Brain microvascular endothelial cell (primary cell): ENCODE measurements at regions not wholly inside any gene's neighbourhood (a gene's known extent, or its start where the extent isn't known, plus 50 kb on each side); places are given as distances from the start of the nearest gene placed in this dataset.

ENCODE experiments used
- DNase-seq: peaks from one replicate; pipeline ENCODE4 v3.0.0-alpha.2; 2020
- H3K27ac ChIP-seq: fragments of 250-450 bp; sonication (Bioruptor Pico); 2 replicates; pipeline ENCODE4 v1.5.1; 2020; ENCODE audit warnings: mild to moderate bottlenecking, moderate library complexity
- H3K27me3 ChIP-seq: fragments of 250-450 bp; sonication (Bioruptor Pico); replicated peaks from 2 replicates; pipeline ENCODE4 v1.5.1; 2020; ENCODE audit warnings: mild to moderate bottlenecking
- H3K36me3 ChIP-seq: fragments of 250-450 bp; sonication (Bioruptor Pico); replicated peaks from 2 replicates; pipeline ENCODE4 v1.5.1; 2020; ENCODE audit warnings: mild to moderate bottlenecking
- H3K4me3 ChIP-seq: 2 replicates; pipeline ENCODE4 v1.5.1; 2011; ENCODE audit warnings: low read depth, mild to moderate bottlenecking, control low read depth, low read length, moderate library complexity
- in situ Hi-C: cut with HindIII; loops from 2 replicates; pipeline ENCODE4 v1.10.0; 2017; ENCODE audit warnings: low sequenced_read_pairs, low pct_ligation_motif_present
- TF ChIP-seq, protein P1 (sequence below): IDR thresholded peaks from 2 replicates; pipeline ENCODE4 v1.5.1; 2011; ENCODE audit warnings: low read depth, mild to moderate bottlenecking, moderate library complexity, low read length, control low read depth, inconsistent platforms; ENCODE audit errors: missing control alignments

DNA sequence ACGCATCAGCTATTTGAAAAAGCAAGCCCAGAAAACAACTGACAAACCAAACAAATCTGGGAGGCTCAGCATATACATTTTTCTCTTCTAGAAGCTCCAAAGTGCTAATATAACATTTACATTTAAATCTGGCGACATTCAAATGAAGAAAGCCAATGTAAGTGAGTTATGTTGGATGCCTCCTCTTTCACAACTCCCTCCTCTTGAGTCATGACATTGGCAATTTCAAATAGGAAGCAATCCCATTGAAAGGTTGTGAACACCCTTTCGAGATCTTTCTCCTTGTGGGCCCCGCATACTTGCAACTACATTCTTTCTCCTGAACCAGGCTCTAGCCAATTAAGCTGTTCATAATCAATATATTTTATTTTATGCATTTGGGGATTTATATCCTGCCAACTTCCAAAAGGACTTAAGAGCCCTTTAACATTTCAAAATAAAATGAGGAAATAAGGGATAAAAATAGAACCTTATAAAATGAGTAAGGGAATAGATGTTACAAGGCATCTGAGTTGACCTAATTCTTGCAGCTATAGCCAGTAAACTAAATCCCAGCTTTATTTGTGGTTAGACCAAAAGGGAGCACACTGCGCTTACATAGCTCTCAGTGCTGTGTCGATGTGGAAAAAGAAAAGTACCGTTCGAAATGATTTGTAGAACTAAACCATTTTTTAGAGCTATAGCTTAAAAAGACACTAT is 129.5 kb upstream of the SESN3 start:
- no peaks in the 10 kb centered on the region for H3K36me3 ChIP-seq
- TF ChIP-seq, protein P1, sequence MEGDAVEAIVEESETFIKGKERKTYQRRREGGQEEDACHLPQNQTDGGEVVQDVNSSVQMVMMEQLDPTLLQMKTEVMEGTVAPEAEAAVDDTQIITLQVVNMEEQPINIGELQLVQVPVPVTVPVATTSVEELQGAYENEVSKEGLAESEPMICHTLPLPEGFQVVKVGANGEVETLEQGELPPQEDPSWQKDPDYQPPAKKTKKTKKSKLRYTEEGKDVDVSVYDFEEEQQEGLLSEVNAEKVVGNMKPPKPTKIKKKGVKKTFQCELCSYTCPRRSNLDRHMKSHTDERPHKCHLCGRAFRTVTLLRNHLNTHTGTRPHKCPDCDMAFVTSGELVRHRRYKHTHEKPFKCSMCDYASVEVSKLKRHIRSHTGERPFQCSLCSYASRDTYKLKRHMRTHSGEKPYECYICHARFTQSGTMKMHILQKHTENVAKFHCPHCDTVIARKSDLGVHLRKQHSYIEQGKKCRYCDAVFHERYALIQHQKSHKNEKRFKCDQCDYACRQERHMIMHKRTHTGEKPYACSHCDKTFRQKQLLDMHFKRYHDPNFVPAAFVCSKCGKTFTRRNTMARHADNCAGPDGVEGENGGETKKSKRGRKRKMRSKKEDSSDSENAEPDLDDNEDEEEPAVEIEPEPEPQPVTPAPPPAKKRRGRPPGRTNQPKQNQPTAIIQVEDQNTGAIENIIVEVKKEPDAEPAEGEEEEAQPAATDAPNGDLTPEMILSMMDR: no peak
- no peak overlapping the region for H3K27ac ChIP-seq
- no peak overlapping the region for H3K4me3 ChIP-seq
- H3K27me3 ChIP-seq: no peaks in the 10 kb centered on the region
- no peak for DNase-seq
- in situ Hi-C loops: no loop called here

DNA sequence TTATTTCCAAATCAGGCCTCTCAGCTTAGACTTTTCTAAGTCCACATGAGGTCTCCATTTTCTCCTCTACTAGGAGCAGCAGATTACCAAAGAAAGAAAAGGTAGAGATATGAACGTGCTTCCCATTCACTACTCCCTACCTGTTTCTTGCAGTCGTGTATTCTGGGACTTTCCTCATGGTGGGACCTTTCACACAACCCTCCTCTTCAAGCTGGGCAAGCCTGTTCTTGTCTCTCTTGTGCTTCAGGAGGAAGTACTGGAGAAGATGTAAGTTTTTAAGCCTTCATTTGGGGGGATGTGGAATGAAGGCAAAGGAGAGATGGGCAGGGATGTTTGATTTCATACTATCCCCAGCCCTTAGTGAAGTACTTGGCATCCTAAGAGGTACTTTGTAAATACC is 128.8 kb upstream of the SESN3 start:
- no peak overlapping the region for H3K27ac ChIP-seq
- no peaks in the 10 kb centered on the region for H3K36me3 ChIP-seq
- H3K4me3 ChIP-seq: no peak overlapping the region
- H3K27me3 ChIP-seq: no peaks in the 10 kb centered on the region
- TF ChIP-seq, protein P1: no peak
- no peak for DNase-seq
- in situ Hi-C loops: no loop called here

DNA sequence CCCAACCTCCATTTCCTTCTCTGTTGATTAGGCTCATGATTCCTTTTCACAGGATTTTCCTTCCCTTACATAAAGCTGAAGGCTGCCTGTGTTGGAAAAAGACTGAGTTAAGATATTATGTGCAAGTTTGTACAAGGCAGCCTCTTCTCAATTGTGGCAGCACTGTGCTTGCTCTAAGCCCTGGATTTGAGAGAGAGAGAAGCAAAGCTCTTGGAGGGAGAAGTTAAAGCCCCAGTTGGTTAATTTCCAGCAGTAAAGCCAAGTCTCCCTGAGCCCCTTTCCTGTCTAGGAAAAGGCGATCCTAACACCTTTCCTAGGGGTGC is 128.3 kb upstream of the SESN3 start:
- Histone ChIP-seq H3K4me3 (no peak overlapping the region), H3K36me3 (no peaks in the 10 kb centered on the region), H3K27me3 (no peaks in the 10 kb centered on the region), H3K27ac (no peak overlapping the region)
- DNase-seq: no peak
- in situ Hi-C loops: no loop called here
- TF ChIP-seq, protein P1: no peak

DNA sequence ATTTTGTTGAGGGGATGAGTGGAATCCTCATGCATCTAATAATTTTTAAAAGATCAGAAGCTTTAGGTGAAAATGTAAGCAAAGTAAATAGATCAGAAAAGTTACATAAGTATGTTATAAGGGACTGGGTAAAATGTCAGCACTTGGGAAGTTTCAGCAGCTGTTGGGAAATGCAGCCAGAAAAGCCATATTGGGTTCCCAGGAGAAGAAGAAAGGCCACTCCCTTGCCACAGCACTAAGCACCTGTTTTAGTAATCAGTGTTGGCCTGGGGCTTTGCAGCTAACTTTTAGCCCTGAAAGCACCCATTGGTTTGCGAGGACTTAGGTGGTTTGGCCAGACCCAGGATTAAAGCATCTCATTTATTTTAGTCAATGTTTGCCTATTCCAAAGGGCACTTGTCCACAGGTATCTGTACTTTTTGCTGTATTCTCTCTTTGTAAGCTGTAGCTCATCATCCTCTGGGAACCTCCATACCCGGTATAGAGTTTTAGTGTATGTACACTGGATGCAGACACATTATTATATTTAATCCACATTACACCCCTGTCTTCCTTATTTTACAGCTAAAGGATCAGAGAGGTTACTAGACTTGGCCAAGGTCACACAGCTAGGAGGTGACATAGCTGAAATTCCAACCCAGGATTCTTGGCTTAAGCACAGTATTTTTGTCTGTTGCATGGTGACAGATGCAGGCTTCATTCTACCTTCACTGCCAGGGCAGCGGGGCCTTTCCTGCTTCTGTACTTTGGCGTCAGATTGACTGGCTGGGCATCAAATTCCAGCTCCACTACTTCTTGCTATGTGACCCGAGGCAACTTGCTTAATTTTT is 127.7 kb upstream of the SESN3 start:
- TF ChIP-seq, protein P1: no peak
- DNase-seq: no peak
- Histone ChIP-seq H3K27ac (no peak overlapping the region), H3K36me3 (no peaks in the 10 kb centered on the region), H3K27me3 (no peaks in the 10 kb centered on the region), H3K4me3 (no peak overlapping the region)
- in situ Hi-C loops: no loop called here

DNA sequence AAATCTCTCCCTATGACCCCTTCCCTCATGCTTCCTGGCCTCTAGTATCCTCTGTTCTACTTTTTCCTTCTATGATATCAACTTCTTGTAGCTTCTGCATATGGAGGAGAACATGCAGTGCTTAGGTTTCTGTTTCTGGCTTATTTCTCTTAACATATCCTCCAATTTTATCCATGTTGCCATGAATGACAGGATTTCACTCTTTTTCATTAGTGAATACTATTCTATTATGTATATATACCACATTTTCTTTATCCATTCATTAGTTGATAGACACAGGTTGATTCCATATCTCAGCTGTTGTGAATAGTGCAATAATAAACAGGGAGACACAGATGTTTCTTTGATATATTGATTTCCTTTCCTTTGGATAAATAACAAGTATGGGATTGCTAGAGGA is 123.3 kb upstream of the SESN3 start:
- no peaks in the 10 kb centered on the region for H3K36me3 ChIP-seq
- TF ChIP-seq, protein P1: no peak
- in situ Hi-C loops: no loop called here
- H3K27me3 ChIP-seq: no peaks in the 10 kb centered on the region
- no peak overlapping the region for H3K27ac ChIP-seq
- no peak overlapping the region for H3K4me3 ChIP-seq
- no peak for DNase-seq
